SU-DHL-6 (cell line): ENCODE measurements at regions not wholly inside any gene's neighbourhood (a gene's known extent, or its start where the extent isn't known, plus 50 kb on each side); places are given as distances from the start of the nearest gene placed in this dataset.

Source experiments
- H2AFZ ChIP-seq: fragments of 200-600 bp; sonication (generic); 2 replicates; pipeline ENCODE4 v1.6.1; 2014; ENCODE audit warnings: low read depth, mild to moderate bottlenecking, moderate library complexity, mixed read lengths, antibody characterized with exemption, low read length; ENCODE audit not compliant: severe bottlenecking
- H3F3A ChIP-seq: fragments of 200-600 bp; shearing (Covaris generic); 2 replicates; pipeline ENCODE4 v1.6.0; 2016; ENCODE audit warnings: antibody characterized with exemption, mild to moderate bottlenecking; ENCODE audit not compliant: insufficient read depth
- H3K27ac ChIP-seq: fragments of 200-600 bp; sonication (generic); 2 replicates; pipeline ENCODE4 v1.5.1; 2016; ENCODE audit warnings: low read depth, mild to moderate bottlenecking, low read length, moderate library complexity, mixed read lengths
- H3K27me3 ChIP-seq: fragments of 200-600 bp; sonication (generic), shearing (Covaris generic); 2 replicates; pipeline ENCODE4 v1.6.0; 2014; ENCODE audit warnings: mild to moderate bottlenecking, low read length
- H3K36me3 ChIP-seq: fragments of 200-600 bp; sonication (generic); 2 replicates; pipeline ENCODE4 v1.6.1; 2014; ENCODE audit warnings: mild to moderate bottlenecking, low read length, mixed read lengths
- H3K4me2 ChIP-seq: fragments of 300-600, 200-600 bp; shearing (Covaris generic), sonication (generic); 2 replicates; pipeline ENCODE4 v1.6.0; 2014; ENCODE audit warnings: low read length, low read depth, mild to moderate bottlenecking; ENCODE audit not compliant: poor library complexity, severe bottlenecking
- H3K4me3 ChIP-seq: fragments of 200-600 bp; sonication (generic); 2 replicates; pipeline ENCODE4 v1.5.1; 2014; ENCODE audit warnings: antibody characterized with exemption, low read length, mild to moderate bottlenecking, mixed read lengths; ENCODE audit not compliant: insufficient read depth, poor library complexity, severe bottlenecking
- H3K79me2 ChIP-seq: fragments of 200-600 bp; sonication (generic); 2 replicates; pipeline ENCODE4 v1.6.1; 2014; ENCODE audit warnings: mild to moderate bottlenecking, low read length, moderate library complexity; ENCODE audit not compliant: insufficient read depth
- H3K9ac ChIP-seq: fragments of 200-600 bp; sonication (generic); 2 replicates; pipeline ENCODE4 v1.7.0; 2014; ENCODE audit warnings: mild to moderate bottlenecking, low read length
- H3K9me2 ChIP-seq: fragments of 200-600 bp; sonication (generic); replicated peaks from 2 replicates; pipeline ENCODE4 v1.6.1; 2014; ENCODE audit warnings: low read length; ENCODE audit not compliant: insufficient read depth
- H3K9me3 ChIP-seq: fragments of 200-600 bp; sonication (generic); 2 replicates; pipeline ENCODE4 v1.6.1; 2014; ENCODE audit warnings: low read length, mixed read lengths; ENCODE audit not compliant: insufficient read depth
- H4K20me1 ChIP-seq: fragments of 200-600 bp; sonication (generic); 2 replicates; pipeline ENCODE4 v1.6.1; 2014; ENCODE audit warnings: low read depth, mild to moderate bottlenecking, antibody characterized with exemption, low read length, moderate library complexity, mixed read lengths
- EZH2phosphoT487 ChIP-seq: fragments of 200-600 bp; sonication (generic), shearing (Covaris generic); conservative IDR thresholded peaks from 2 replicates; pipeline ENCODE4 v1.6.1; 2018; ENCODE audit warnings: mild to moderate bottlenecking, antibody characterized with exemption, low read length, moderate library complexity, mixed read lengths
- TF ChIP-seq, protein P1 (sequence below): fragments of 200-600 bp; sonication (generic); IDR thresholded peaks from one replicate; pipeline ENCODE4 v1.5.1; 2017; ENCODE audit warnings: antibody characterized with exemption, mild to moderate bottlenecking, low read length, moderate library complexity; ENCODE audit not compliant: insufficient read depth, poor library complexity, severe bottlenecking

DNA sequence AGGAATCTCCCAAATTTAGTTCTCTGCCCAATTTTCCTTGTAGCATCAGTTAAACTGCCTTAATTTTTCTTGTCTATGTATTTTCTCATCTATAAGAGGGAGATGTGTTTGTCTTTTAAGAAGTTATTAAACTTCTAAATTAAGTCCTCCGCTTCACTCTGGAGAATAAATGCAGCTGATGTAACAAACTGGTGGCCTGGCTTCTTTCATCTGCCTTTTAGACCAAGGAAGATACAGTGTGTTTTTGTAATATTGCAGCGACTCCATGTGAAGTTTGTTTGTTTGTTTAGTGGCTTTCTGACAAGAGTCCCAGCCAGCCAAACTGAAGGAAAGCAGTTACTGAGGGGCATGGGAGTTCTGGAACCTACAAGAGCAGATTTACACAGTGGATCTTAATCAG, 56.4 kb downstream of the KLF12 start:
- no peak for TF ChIP-seq EZH2phosphoT487
- TF ChIP-seq, protein P1, sequence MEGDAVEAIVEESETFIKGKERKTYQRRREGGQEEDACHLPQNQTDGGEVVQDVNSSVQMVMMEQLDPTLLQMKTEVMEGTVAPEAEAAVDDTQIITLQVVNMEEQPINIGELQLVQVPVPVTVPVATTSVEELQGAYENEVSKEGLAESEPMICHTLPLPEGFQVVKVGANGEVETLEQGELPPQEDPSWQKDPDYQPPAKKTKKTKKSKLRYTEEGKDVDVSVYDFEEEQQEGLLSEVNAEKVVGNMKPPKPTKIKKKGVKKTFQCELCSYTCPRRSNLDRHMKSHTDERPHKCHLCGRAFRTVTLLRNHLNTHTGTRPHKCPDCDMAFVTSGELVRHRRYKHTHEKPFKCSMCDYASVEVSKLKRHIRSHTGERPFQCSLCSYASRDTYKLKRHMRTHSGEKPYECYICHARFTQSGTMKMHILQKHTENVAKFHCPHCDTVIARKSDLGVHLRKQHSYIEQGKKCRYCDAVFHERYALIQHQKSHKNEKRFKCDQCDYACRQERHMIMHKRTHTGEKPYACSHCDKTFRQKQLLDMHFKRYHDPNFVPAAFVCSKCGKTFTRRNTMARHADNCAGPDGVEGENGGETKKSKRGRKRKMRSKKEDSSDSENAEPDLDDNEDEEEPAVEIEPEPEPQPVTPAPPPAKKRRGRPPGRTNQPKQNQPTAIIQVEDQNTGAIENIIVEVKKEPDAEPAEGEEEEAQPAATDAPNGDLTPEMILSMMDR: no peak
- no peak overlapping the region for H2AFZ ChIP-seq

DNA sequence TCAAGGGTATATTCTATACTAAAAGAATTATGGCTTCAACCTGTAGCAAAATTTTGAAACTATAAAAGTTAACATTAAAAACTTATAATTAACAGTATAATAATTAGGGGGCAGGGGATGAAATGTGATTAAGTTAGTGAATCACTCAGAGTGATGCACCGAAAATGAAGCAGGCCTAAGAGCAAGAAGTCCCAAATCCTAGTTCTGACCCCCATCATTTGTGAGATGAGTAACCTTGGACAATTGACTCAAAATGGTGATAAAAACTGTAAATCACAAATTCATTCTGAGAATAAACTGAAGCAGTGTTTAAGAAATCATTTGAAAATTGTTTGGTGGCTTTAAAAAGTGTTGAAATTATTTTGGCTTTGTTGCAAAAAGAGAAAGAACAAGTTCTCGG, 56.8 kb downstream of the KLF12 start:
- Histone ChIP-seq H4K20me1 (no peaks in the 10 kb centered on the region; the same call in 1 of the 2 replicates), H3K36me3 (no peaks in the 10 kb centered on the region), H2AFZ (no peak overlapping the region), H3F3A (no peaks in the 10 kb centered on the region), H3K4me3 (no peak overlapping the region), H3K79me2 (peaks cover 4% of the 10 kb centered on the region; the same call in 1 of the 2 replicates), H3K27me3 (no peaks in the 10 kb centered on the region), H3K9me2 (no peaks in the 10 kb centered on the region), H3K4me2 (no peak overlapping the region), H3K9me3 (no peaks in the 10 kb centered on the region), H3K27ac (no peak overlapping the region), H3K9ac (no peak overlapping the region)
- no peak for TF ChIP-seq EZH2phosphoT487
- TF ChIP-seq, protein P1: no peak

More for the DNA sequence above, 56.4 kb downstream of the KLF12 start:
- Histone ChIP-seq H3K36me3 (no peaks in the 10 kb centered on the region), H3K27ac (no peak overlapping the region), H3K27me3 (no peaks in the 10 kb centered on the region), H3K79me2 (peaks cover 4% of the 10 kb centered on the region; the same call in 1 of the 2 replicates), H4K20me1 (no peaks in the 10 kb centered on the region; the same call in 1 of the 2 replicates), H3F3A (no peaks in the 10 kb centered on the region), H3K4me2 (no peak overlapping the region), H3K4me3 (no peak overlapping the region), H3K9me3 (no peaks in the 10 kb centered on the region), H3K9ac (no peak overlapping the region), H3K9me2 (no peaks in the 10 kb centered on the region)

DNA sequence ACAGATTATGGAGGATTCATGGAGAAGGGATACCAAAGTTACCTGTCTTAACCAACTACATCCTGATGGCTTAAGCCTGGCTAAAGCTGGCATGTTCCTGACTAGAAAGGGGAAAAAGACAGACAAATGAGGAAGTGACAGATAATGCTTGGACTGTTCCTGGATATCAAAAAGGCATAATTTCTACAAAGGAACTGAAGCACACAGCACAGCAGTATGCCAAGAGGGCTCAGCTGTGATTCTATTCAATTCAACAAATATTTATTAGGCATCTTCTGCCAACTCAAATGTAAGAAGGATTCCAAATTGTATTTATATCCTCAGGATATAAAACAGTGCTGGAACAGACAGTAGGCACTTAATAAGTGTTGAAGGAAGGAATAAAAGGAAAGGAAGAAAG, 59.5 kb downstream of the KLF12 start:
- Histone ChIP-seq H3K9me2 (no peaks in the 10 kb centered on the region), H3K4me2 (no peak overlapping the region), H3F3A (no peaks in the 10 kb centered on the region), H3K36me3 (no peaks in the 10 kb centered on the region), H3K4me3 (no peak overlapping the region), H3K9me3 (no peaks in the 10 kb centered on the region), H3K27me3 (no peaks in the 10 kb centered on the region), H4K20me1 (no peaks in the 10 kb centered on the region; the same call in 1 of the 2 replicates), H2AFZ (no peak overlapping the region), H3K79me2 (no peaks in the 10 kb centered on the region), H3K27ac (no peak overlapping the region), H3K9ac (no peak overlapping the region)
- TF ChIP-seq, protein P1: no peak
- no peak for TF ChIP-seq EZH2phosphoT487
